WTC11 (cell line): ENCODE measurements at regions not wholly inside any gene's neighbourhood (a gene's known extent, or its start where the extent isn't known, plus 50 kb on each side); places are given as distances from the start of the nearest gene placed in this dataset.

Experiments used
- ATAC-seq: fragments of 200-7000 bp; cut with Tn5 transposase; 2 replicates; pipeline ENCODE4 v1.10.0; 2021; ENCODE audit warnings: mild to moderate bottlenecking, moderate library complexity
- CTCF ChIA-PET: fragments of 300-600 bp; sonication (Branson Sonifier 250); formaldehyde crosslinking; loops from one replicate; lab custom pipeline; 2021; ENCODE audit warnings: antibody characterized with exemption; lab: Charles Lee
- POLR2A ChIA-PET: fragments of 350-600 bp; sonication (Branson Sonifier 250); formaldehyde crosslinking; loops from one replicate; lab custom pipeline; 2021; ENCODE audit warnings: antibody characterized with exemption; lab: Charles Lee
- DNase-seq: peaks from one replicate; pipeline ENCODE4 v3.0.0; 2021; ENCODE audit warnings: low spot score
- H3K27ac Mint-ChIP-seq: 2 replicates; pipeline ENCODE4 v1.8.0; 2021; ENCODE audit warnings: mixed read lengths
- H3K27me3 Mint-ChIP-seq: 2 replicates; pipeline ENCODE4 v1.8.0; 2021; ENCODE audit warnings: low read depth, mild to moderate bottlenecking, moderate library complexity, mixed read lengths
- H3K36me3 Mint-ChIP-seq: 2 replicates; pipeline ENCODE4 v1.8.0; 2021; ENCODE audit warnings: mixed read lengths
- H3K4me1 Mint-ChIP-seq: 2 replicates; pipeline ENCODE4 v1.8.0; 2022; ENCODE audit warnings: mixed read lengths
- H3K4me3 Mint-ChIP-seq: 2 replicates; pipeline ENCODE4 v1.8.0; 2021; ENCODE audit warnings: mild to moderate bottlenecking, moderate library complexity, mixed read lengths
- H3K9me3 Mint-ChIP-seq: 2 replicates; pipeline ENCODE4 v1.8.0; 2021; ENCODE audit warnings: mixed read lengths
- CBFB ChIP-seq: sonication (generic); formaldehyde crosslinking; IDR thresholded peaks from 2 replicates; pipeline ENCODE4 v1.8.1; 2022; ENCODE audit warnings: mild to moderate bottlenecking, low read depth, missing genetic modification reagents
- CREB1 ChIP-seq: sonication (generic); formaldehyde crosslinking; IDR thresholded peaks from 2 replicates; pipeline ENCODE4 v1.8.0; 2023; ENCODE audit warnings: mild to moderate bottlenecking, missing genetic modification reagents
- CREM ChIP-seq: sonication (generic); formaldehyde crosslinking; IDR thresholded peaks from 2 replicates; pipeline ENCODE4 v1.8.1; 2022; ENCODE audit warnings: mild to moderate bottlenecking, missing genetic modification reagents, moderate library complexity
- ERG ChIP-seq: fragments of 250-450 bp; sonication (Bioruptor Pico); IDR thresholded peaks from 2 replicates; pipeline ENCODE4 v1.8.0; 2021; ENCODE audit warnings: mild to moderate bottlenecking
- ESRRA ChIP-seq: sonication (generic); formaldehyde crosslinking; IDR thresholded peaks from 2 replicates; pipeline ENCODE4 v1.8.1; 2022; ENCODE audit warnings: mild to moderate bottlenecking, missing genetic modification reagents, borderline replicate concordance
- GABPB1 ChIP-seq: sonication (generic); formaldehyde crosslinking; IDR thresholded peaks from 2 replicates; pipeline ENCODE4 v1.8.1; 2023; ENCODE audit warnings: mild to moderate bottlenecking, missing genetic modification reagents
- GRHL2 ChIP-seq: fragments of 250-450 bp; sonication (Bioruptor Pico); IDR thresholded peaks from 2 replicates; pipeline ENCODE4 v1.8.0; 2022; ENCODE audit warnings: mild to moderate bottlenecking, moderate library complexity; ENCODE audit not compliant: insufficient replicate concordance, severe bottlenecking
- GTF2I ChIP-seq: fragments of 250-450 bp; sonication (Bioruptor Pico); conservative IDR thresholded peaks from 2 replicates; pipeline ENCODE4 v1.4.0; 2021; ENCODE audit warnings: mild to moderate bottlenecking
- JUN ChIP-seq: sonication (generic); formaldehyde crosslinking; IDR thresholded peaks from 2 replicates; pipeline ENCODE4 v1.8.0; 2023; ENCODE audit warnings: mild to moderate bottlenecking, missing genetic modification reagents
- STAT6 ChIP-seq: sonication (generic); formaldehyde crosslinking; conservative IDR thresholded peaks from 2 replicates; pipeline ENCODE4 v1.8.1; 2023; ENCODE audit warnings: mild to moderate bottlenecking, low read depth, missing genetic modification reagents, moderate library complexity
- TCF7 ChIP-seq: sonication (generic); formaldehyde crosslinking; IDR thresholded peaks from 2 replicates; pipeline ENCODE4 v1.8.0; 2022; ENCODE audit warnings: mild to moderate bottlenecking, low read depth, missing genetic modification reagents, moderate library complexity
- ZNF219 ChIP-seq: sonication (generic); formaldehyde crosslinking; IDR thresholded peaks from 2 replicates; pipeline ENCODE4 v1.8.0; 2023; ENCODE audit warnings: missing genetic modification reagents, mild to moderate bottlenecking, borderline replicate concordance
- ZNF281 ChIP-seq: sonication (generic); formaldehyde crosslinking; IDR thresholded peaks from 2 replicates; pipeline ENCODE4 v1.8.0; 2023; ENCODE audit warnings: mild to moderate bottlenecking, missing genetic modification reagents
- ZNF396 ChIP-seq: fragments of 250-450 bp; sonication (Bioruptor Pico); IDR thresholded peaks from 2 replicates; pipeline ENCODE4 v1.8.0; 2021; ENCODE audit warnings: mild to moderate bottlenecking, moderate library complexity, borderline replicate concordance
- ZNF671 ChIP-seq: fragments of 250-450 bp; sonication (Bioruptor Pico); IDR thresholded peaks from 2 replicates; pipeline ENCODE4 v1.8.0; 2021; ENCODE audit warnings: mild to moderate bottlenecking
- TF ChIP-seq, protein P1 (sequence below): fragments of 250-450 bp; sonication (Bioruptor Pico); IDR thresholded peaks from 2 replicates; pipeline ENCODE4 v1.9.0; 2021; ENCODE audit warnings: moderate library complexity, mild to moderate bottlenecking, inconsistent platforms, borderline replicate concordance
- TF ChIP-seq, protein P2 (sequence below): fragments of 250-450 bp; sonication (Bioruptor Pico); IDR thresholded peaks from 2 replicates; pipeline ENCODE4 v2.1.2; 2022; ENCODE audit warnings: mild to moderate bottlenecking, moderate library complexity
- TF ChIP-seq, protein P3 (sequence below): sonication (generic); formaldehyde crosslinking; IDR thresholded peaks from 2 replicates; pipeline ENCODE4 v1.8.0; 2023; ENCODE audit warnings: missing genetic modification reagents, mild to moderate bottlenecking, borderline replicate concordance
- TF ChIP-seq, protein P4 (sequence below): fragments of 200-600 bp; IDR thresholded peaks from 2 replicates; pipeline ENCODE4 v1.8.0; 2022; ENCODE audit warnings: antibody characterized with exemption
- TF ChIP-seq, protein P5 (sequence below): sonication (generic); formaldehyde crosslinking; IDR thresholded peaks from 2 replicates; pipeline ENCODE4 v1.8.0; 2023; ENCODE audit warnings: missing genetic modification reagents

DNA sequence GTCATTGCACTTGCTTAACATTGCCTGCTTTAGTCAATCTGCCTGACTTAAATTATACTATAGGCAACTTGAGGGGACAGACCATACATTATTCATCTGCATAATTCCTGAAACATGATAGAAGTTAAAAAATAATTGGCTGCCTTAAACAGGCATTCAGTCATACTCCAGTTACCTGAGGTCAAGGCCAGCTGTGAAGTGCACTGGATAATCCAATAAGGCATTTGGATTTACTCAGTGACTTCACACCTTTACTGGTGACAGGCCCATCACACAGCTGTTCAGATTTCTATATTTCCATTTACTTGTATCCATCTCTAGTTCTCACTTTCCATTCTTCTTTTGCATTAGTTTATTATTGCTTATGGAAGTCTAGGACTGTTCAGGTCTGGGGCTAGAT lies 2341.6 kb downstream of the PCDH7 start:
- H3K36me3 Mint-ChIP-seq = no peaks in the 10 kb centered on the region
- ChIA-PET POLR2A (no interaction called here), CTCF (interaction anchor here (0.8 to 1.3 kb wide), 3 partner anchors 12 to 34 kb away, joined by 3 to 10 read pairs (median 5); no protein-coding TSS in a partner anchor)
- no peak for ATAC-seq
- H3K4me1 Mint-ChIP-seq = peaks cover 16% of the 10 kb centered on the region
- no peak overlapping the region for H3K27ac Mint-ChIP-seq
- H3K4me3 Mint-ChIP-seq = no peak overlapping the region
- no peaks in the 10 kb centered on the region for H3K27me3 Mint-ChIP-seq
- no peak for DNase-seq
- H3K9me3 Mint-ChIP-seq = no peaks in the 10 kb centered on the region
- TF ChIP-seq, protein P1, sequence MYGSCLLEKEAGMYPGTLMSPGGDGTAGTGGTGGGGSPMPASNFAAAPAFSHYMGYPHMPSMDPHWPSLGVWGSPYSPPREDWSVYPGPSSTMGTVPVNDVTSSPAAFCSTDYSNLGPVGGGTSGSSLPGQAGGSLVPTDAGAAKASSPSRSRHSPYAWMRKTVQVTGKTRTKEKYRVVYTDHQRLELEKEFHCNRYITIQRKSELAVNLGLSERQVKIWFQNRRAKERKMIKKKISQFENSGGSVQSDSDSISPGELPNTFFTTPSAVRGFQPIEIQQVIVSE = no peak
- TF ChIP-seq CREM (no peak), ZNF396 (CRISPR knock-in tag) (no peak), ZNF281 (CRISPR knock-in tag) (no peak), TCF7 (CRISPR knock-in tag) (no peak), STAT6 (CRISPR knock-in tag) (no peak), CREB1 (CRISPR knock-in tag) (no peak), ERG (CRISPR knock-in tag) (no peak), CBFB (CRISPR knock-in tag) (no peak), GRHL2 (CRISPR knock-in tag) (no peak), ZNF671 (CRISPR knock-in tag) (no peak), GABPB1 (CRISPR knock-in tag) (no peak), GTF2I (CRISPR knock-in tag) (no peak), JUN (no peak), ESRRA (no peak), ZNF219 (CRISPR knock-in tag) (no peak)
- TF ChIP-seq, protein P2, sequence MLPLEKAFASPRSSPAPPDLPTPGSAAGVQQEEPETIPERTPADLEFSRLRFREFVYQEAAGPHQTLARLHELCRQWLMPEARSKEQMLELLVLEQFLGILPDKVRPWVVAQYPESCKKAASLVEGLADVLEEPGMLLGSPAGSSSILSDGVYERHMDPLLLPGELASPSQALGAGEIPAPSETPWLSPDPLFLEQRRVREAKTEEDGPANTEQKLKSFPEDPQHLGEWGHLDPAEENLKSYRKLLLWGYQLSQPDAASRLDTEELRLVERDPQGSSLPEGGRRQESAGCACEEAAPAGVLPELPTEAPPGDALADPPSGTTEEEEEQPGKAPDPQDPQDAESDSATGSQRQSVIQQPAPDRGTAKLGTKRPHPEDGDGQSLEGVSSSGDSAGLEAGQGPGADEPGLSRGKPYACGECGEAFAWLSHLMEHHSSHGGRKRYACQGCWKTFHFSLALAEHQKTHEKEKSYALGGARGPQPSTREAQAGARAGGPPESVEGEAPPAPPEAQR (CRISPR knock-in tag) = no peak
- TF ChIP-seq, protein P3, sequence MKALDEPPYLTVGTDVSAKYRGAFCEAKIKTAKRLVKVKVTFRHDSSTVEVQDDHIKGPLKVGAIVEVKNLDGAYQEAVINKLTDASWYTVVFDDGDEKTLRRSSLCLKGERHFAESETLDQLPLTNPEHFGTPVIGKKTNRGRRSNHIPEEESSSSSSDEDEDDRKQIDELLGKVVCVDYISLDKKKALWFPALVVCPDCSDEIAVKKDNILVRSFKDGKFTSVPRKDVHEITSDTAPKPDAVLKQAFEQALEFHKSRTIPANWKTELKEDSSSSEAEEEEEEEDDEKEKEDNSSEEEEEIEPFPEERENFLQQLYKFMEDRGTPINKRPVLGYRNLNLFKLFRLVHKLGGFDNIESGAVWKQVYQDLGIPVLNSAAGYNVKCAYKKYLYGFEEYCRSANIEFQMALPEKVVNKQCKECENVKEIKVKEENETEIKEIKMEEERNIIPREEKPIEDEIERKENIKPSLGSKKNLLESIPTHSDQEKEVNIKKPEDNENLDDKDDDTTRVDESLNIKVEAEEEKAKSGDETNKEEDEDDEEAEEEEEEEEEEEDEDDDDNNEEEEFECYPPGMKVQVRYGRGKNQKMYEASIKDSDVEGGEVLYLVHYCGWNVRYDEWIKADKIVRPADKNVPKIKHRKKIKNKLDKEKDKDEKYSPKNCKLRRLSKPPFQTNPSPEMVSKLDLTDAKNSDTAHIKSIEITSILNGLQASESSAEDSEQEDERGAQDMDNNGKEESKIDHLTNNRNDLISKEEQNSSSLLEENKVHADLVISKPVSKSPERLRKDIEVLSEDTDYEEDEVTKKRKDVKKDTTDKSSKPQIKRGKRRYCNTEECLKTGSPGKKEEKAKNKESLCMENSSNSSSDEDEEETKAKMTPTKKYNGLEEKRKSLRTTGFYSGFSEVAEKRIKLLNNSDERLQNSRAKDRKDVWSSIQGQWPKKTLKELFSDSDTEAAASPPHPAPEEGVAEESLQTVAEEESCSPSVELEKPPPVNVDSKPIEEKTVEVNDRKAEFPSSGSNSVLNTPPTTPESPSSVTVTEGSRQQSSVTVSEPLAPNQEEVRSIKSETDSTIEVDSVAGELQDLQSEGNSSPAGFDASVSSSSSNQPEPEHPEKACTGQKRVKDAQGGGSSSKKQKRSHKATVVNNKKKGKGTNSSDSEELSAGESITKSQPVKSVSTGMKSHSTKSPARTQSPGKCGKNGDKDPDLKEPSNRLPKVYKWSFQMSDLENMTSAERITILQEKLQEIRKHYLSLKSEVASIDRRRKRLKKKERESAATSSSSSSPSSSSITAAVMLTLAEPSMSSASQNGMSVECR (CRISPR knock-in tag) = no peak
- TF ChIP-seq, protein P4, sequence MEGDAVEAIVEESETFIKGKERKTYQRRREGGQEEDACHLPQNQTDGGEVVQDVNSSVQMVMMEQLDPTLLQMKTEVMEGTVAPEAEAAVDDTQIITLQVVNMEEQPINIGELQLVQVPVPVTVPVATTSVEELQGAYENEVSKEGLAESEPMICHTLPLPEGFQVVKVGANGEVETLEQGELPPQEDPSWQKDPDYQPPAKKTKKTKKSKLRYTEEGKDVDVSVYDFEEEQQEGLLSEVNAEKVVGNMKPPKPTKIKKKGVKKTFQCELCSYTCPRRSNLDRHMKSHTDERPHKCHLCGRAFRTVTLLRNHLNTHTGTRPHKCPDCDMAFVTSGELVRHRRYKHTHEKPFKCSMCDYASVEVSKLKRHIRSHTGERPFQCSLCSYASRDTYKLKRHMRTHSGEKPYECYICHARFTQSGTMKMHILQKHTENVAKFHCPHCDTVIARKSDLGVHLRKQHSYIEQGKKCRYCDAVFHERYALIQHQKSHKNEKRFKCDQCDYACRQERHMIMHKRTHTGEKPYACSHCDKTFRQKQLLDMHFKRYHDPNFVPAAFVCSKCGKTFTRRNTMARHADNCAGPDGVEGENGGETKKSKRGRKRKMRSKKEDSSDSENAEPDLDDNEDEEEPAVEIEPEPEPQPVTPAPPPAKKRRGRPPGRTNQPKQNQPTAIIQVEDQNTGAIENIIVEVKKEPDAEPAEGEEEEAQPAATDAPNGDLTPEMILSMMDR = no peak
- TF ChIP-seq, protein P5, sequence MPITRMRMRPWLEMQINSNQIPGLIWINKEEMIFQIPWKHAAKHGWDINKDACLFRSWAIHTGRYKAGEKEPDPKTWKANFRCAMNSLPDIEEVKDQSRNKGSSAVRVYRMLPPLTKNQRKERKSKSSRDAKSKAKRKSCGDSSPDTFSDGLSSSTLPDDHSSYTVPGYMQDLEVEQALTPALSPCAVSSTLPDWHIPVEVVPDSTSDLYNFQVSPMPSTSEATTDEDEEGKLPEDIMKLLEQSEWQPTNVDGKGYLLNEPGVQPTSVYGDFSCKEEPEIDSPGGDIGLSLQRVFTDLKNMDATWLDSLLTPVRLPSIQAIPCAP (CRISPR knock-in tag) = no peak
